HEK293T (cell line): ENCODE measurements at regions not wholly inside any gene's neighbourhood (a gene's known extent, or its start where the extent isn't known, plus 50 kb on each side); places are given as distances from the start of the nearest gene placed in this dataset.

Experiments used
- CTCF ChIA-PET: fragments of 350-600 bp; formaldehyde crosslinking; extraction: SDS; loops from one replicate; lab custom pipeline; 2021; ENCODE audit warnings: antibody characterized with exemption, inconsistent platforms; lab: Yijun Ruan, JAX
- POLR2A ChIA-PET: fragments of 350-600 bp; formaldehyde crosslinking; extraction: SDS; loops from one replicate; lab custom pipeline; 2020; ENCODE audit warnings: antibody characterized with exemption, inconsistent platforms; lab: Yijun Ruan, JAX
- DNase-seq: peaks from one replicate; pipeline ENCODE4 v3.0.0; 2012; ENCODE audit warnings: mixed read lengths; ENCODE audit errors: extremely low spot score
- ARNT ChIP-seq: fragments of 450-650 bp; IDR thresholded peaks from 2 replicates; pipeline ENCODE4 v1.6.1; 2017; ENCODE audit warnings: mild to moderate bottlenecking
- BHLHE40 ChIP-seq: fragments of 450-650 bp; IDR thresholded peaks from 2 replicates; pipeline ENCODE4 v1.6.1; 2016; ENCODE audit warnings: mild to moderate bottlenecking, moderate library complexity, borderline replicate concordance
- CTBP1 ChIP-seq: fragments of 450-650 bp; IDR thresholded peaks from 2 replicates; pipeline ENCODE4 v1.6.1; 2016; ENCODE audit warnings: borderline replicate concordance
- ELF4 ChIP-seq: fragments of 450-650 bp; IDR thresholded peaks from 2 replicates; pipeline ENCODE4 v1.6.1; 2017; ENCODE audit warnings: antibody characterized with exemption
- FOXA1 ChIP-seq: fragments of 450-650 bp; IDR thresholded peaks from 2 replicates; pipeline ENCODE4 v1.6.1; 2016; ENCODE audit warnings: mild to moderate bottlenecking
- FOXK2 ChIP-seq: fragments of 450-650 bp; IDR thresholded peaks from 2 replicates; pipeline ENCODE4 v1.6.1; 2016; ENCODE audit warnings: mild to moderate bottlenecking
- FOXM1 ChIP-seq: fragments of 450-650 bp; IDR thresholded peaks from 2 replicates; pipeline ENCODE4 v1.6.1; 2017; ENCODE audit warnings: mild to moderate bottlenecking, borderline replicate concordance
- HDGF ChIP-seq: fragments of 450-650 bp; IDR thresholded peaks from 2 replicates; pipeline ENCODE4 v1.6.1; 2017; ENCODE audit warnings: antibody characterized with exemption, borderline replicate concordance
- L3MBTL2 ChIP-seq: fragments of 450-650 bp; conservative IDR thresholded peaks from 2 replicates; pipeline ENCODE4 v1.6.1; 2016; ENCODE audit warnings: mild to moderate bottlenecking
- LEF1 ChIP-seq: fragments of 450-650 bp; IDR thresholded peaks from 2 replicates; pipeline ENCODE4 v1.6.1; 2017; ENCODE audit warnings: mild to moderate bottlenecking, borderline replicate concordance
- NFRKB ChIP-seq: fragments of 450-650 bp; IDR thresholded peaks from 2 replicates; pipeline ENCODE4 v1.6.1; 2016; ENCODE audit warnings: mild to moderate bottlenecking, moderate library complexity
- SP1 ChIP-seq: fragments of 450-650 bp; IDR thresholded peaks from 2 replicates; pipeline ENCODE4 v1.6.1; 2017
- SUZ12 ChIP-seq: fragments of 450-650 bp; IDR thresholded peaks from 2 replicates; pipeline ENCODE4 v1.6.1; 2016; ENCODE audit warnings: mild to moderate bottlenecking
- TARDBP ChIP-seq: fragments of 450-650 bp; IDR thresholded peaks from 2 replicates; pipeline ENCODE4 v1.6.1; 2016
- ZNF384 ChIP-seq: fragments of 450-650 bp; IDR thresholded peaks from 2 replicates; pipeline ENCODE4 v1.6.1; 2016
- TF ChIP-seq, protein P1 (sequence below): fragments of 450-650 bp; IDR thresholded peaks from 2 replicates; pipeline ENCODE4 v1.6.1; 2016

DNA sequence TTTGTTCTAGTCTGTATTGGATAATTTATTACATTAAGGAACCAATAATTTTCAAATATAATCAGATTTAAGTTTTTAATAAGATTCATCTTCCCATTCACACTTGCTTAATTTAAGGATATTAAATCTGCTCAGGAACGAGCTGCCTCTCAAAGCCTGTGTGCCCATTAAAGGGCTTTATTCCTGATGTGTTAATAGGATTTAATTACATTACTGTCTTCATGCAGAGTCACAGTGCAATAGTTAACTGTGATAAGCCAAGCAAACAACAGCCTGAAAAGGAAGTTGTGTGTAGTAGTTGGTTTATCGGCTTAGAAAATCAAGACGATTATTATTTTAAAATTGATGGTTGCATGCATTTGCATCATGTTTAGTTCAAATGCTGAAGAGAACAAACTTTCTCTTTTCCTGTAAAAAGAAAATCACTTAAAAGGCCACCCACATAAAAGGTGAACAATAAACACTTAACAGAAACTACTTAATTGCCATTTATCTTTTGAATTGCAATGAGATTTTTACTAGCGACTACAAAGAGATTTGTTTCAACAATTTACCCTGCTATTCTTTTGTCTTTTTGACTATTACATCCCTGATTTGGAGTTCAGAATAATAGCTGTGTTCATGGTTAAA lies 174.6 kb downstream of the RWDD3 start:
- CTCF ChIA-PET, result no interaction called here
- POLR2A ChIA-PET, result no interaction called here
- DNase-seq, result no peak
- TF ChIP-seq NFRKB (no peak), CTBP1 (no peak), SP1 (no peak), HDGF (no peak), SUZ12 (no peak), L3MBTL2 (no peak), TARDBP (no peak), FOXK2 (no peak), LEF1 (no peak), ELF4 (no peak), ARNT (no peak), BHLHE40 (no peak), FOXA1 (no peak), ZNF384 (no peak)
- TF ChIP-seq, protein P1, sequence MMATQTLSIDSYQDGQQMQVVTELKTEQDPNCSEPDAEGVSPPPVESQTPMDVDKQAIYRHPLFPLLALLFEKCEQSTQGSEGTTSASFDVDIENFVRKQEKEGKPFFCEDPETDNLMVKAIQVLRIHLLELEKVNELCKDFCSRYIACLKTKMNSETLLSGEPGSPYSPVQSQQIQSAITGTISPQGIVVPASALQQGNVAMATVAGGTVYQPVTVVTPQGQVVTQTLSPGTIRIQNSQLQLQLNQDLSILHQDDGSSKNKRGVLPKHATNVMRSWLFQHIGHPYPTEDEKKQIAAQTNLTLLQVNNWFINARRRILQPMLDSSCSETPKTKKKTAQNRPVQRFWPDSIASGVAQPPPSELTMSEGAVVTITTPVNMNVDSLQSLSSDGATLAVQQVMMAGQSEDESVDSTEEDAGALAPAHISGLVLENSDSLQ, result no peak

DNA sequence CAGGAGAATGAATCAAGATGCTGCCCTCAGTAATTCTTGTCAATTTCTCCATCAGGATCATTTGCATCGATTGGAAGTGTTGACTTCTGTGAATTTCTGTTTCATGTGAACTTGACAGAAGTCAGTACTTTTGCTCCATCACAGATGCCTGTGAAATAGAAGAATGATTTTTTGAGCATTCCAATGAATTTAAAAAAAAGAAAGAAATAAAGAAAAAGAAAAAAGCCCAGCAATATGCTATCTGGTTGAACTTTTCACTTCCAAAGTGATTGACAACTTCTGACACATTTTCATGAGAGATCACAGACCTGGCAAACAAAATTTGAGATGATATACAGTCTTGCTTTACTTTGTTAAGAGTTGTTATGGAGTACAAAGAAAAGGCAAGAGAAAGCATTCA lies 175.3 kb downstream of the RWDD3 start:
- CTCF ChIA-PET, result no interaction called here
- DNase-seq, result no peak
- POLR2A ChIA-PET, result no interaction called here
- no peak for TF ChIP-seq L3MBTL2
- TF ChIP-seq ARNT, result no peak

DNA sequence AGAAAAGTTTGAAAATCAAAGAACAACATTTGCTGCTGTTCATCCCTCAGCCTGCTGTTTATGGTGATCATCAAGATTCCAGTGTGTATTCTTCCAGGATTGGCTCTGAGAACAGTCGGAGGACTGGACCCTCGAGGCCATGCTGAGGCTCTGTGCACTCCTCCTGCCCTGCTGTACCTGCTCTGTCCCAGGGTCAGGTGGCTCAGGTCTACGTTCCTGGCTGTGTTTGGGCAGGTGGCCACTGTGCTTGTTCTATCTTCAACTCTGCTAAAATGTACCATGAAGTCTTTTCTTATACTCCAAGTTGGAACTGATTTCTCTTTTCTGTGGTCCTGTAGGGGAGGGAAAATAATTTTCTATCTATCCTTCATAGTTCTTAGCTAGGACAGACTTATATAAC lies 175.9 kb downstream of the RWDD3 start:
- no peak for DNase-seq
- ChIA-PET CTCF (no interaction called here), POLR2A (no interaction called here)
- no peak for TF ChIP-seq ZNF384
- no peak for TF ChIP-seq LEF1
- TF ChIP-seq SP1, result no peak
- no peak for TF ChIP-seq HDGF
- TF ChIP-seq ELF4, result no peak
- no peak for TF ChIP-seq BHLHE40
- no peak for TF ChIP-seq SUZ12
- no peak for TF ChIP-seq L3MBTL2
- TF ChIP-seq FOXK2, result no peak
- TF ChIP-seq NFRKB, result no peak
- TF ChIP-seq CTBP1, result no peak
- no peak for TF ChIP-seq FOXA1
- TF ChIP-seq, protein P1, result no peak
- no peak for TF ChIP-seq ARNT
- no peak for TF ChIP-seq TARDBP
- no peak for TF ChIP-seq FOXM1

DNA sequence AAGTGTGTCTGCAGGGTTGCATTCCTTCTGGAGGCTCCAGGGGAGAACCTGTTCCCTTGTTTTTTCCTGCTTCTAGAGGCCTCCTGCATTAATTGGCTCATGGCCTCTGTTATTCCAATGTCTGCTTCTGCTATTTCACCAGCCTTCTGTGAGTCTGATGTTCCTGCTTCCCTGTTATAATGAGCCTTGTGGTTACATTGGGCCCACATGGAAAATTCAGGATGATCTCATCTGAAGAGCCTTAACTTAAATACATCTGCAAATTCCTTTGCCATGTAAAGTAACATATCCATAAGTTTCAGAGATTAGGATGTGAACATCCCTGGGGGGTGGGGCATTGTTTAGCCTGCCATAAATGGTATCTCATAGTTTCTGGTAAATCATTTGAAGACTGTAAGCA lies 181.1 kb downstream of the RWDD3 start:
- no peak for TF ChIP-seq BHLHE40
- TF ChIP-seq NFRKB, result no peak
- no peak for TF ChIP-seq LEF1
- TF ChIP-seq L3MBTL2, result no peak
- no peak for TF ChIP-seq ELF4
- TF ChIP-seq FOXA1, result no peak
- no peak for TF ChIP-seq SP1
- no peak for TF ChIP-seq CTBP1
- TF ChIP-seq SUZ12, result no peak
- TF ChIP-seq TARDBP, result no peak
- TF ChIP-seq FOXM1, result no peak
- TF ChIP-seq HDGF, result no peak
- TF ChIP-seq ZNF384, result no peak
- TF ChIP-seq FOXK2, result no peak
- TF ChIP-seq, protein P1, result no peak
- CTCF ChIA-PET, result no interaction called here
- DNase-seq, result no peak
- POLR2A ChIA-PET, result no interaction called here

DNA sequence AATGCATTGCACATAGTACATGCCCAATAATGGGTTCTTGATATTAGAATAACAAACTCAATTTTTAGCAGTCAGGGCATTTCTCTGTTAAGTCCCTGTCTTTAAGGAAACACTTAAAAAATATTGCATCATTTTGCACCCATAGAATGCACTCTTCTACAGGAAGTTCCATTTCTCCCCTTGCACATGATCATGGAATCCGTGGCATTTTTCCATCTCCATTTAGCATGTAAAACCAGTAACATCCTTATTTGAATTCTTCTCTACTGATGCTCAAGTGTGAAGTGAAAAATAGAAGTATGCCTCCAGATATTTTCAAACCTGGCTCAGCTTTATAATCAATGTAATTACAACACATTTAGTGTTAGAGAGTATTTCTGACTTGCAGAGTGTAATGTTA lies 192.8 kb downstream of the RWDD3 start:
- DNase-seq, result no peak
- TF ChIP-seq ZNF384 (no peak), SP1 (no peak), NFRKB (no peak), FOXA1 (no peak), FOXK2 (no peak), TARDBP (no peak), CTBP1 (no peak), HDGF (no peak), LEF1 (no peak), L3MBTL2 (no peak), FOXM1 (no peak)
- TF ChIP-seq, protein P1, result no peak
- POLR2A ChIA-PET, result no interaction called here

DNA sequence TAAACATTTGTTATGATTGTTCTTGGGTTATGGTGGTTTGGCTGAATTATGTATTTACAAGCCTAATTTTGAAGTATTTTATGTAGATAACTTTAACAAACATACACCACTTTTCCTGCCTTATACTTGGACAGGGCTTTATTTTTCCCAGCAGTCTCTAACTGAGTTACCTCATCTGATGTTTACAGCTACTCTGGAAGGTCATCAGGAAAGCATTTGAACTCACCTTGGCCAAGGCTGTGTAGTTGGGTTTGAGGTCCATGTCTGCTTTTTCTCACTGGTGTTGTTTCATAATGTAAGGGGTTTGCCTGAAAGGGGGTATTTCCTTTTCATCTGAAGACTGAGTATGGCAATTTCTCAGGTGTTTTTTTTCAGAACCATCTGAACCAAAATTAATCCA lies 193.5 kb downstream of the RWDD3 start:
- CTCF ChIA-PET, result no interaction called here
- no peak for DNase-seq

More for the DNA sequence above, 192.8 kb downstream of the RWDD3 start:
- CTCF ChIA-PET, result no interaction called here

More for the DNA sequence above, 193.5 kb downstream of the RWDD3 start:
- TF ChIP-seq FOXK2, result no peak
- no peak for TF ChIP-seq TARDBP
- TF ChIP-seq FOXM1, result no peak
- no peak for TF ChIP-seq LEF1
- TF ChIP-seq, protein P1, result no peak
- TF ChIP-seq ZNF384, result no peak
- no peak for TF ChIP-seq ELF4
- TF ChIP-seq ARNT, result no peak
- no peak for TF ChIP-seq L3MBTL2
- no peak for TF ChIP-seq NFRKB
- no peak for TF ChIP-seq FOXA1
- TF ChIP-seq BHLHE40, result no peak
- no peak for TF ChIP-seq HDGF
- no peak for TF ChIP-seq SP1
- TF ChIP-seq CTBP1, result no peak
- TF ChIP-seq SUZ12, result no peak
- POLR2A ChIA-PET, result no interaction called here
